ENCODE measurements at regions not wholly inside any gene's neighbourhood (a gene's known extent, or its start where the extent isn't known, plus 50 kb on each side); places are given as distances from the start of the nearest gene placed in this dataset.

GRCh38 chr18:46422552-46423055 lies 234.4 kb downstream of the LOXHD1 start:
- ChIA-PET CTCF (no interaction called here), POLR2A (no interaction called here)
- DNase-seq (ENCODE audit: extremely low spot score): no peak
- TF ChIP-seq CTBP1 (IDR thresholded peaks at IDR 0.05; ENCODE audit: borderline replicate concordance) (no peak), NFRKB (IDR thresholded peaks at IDR 0.05) (no peak), L3MBTL2 (conservative IDR thresholded peaks at IDR 0.05) (no peak), ELF4 (IDR thresholded peaks at IDR 0.05) (no peak), HDGF (IDR thresholded peaks at IDR 0.05; ENCODE audit: borderline replicate concordance) (no peak), FOXA1 (IDR thresholded peaks at IDR 0.05) (no peak), SUZ12 (IDR thresholded peaks at IDR 0.05) (no peak), FOXM1 (IDR thresholded peaks at IDR 0.05; ENCODE audit: borderline replicate concordance) (no peak), TARDBP (IDR thresholded peaks at IDR 0.05) (no peak), ARNT (IDR thresholded peaks at IDR 0.05) (no peak), FOXK2 (IDR thresholded peaks at IDR 0.05) (no peak), BHLHE40 (IDR thresholded peaks at IDR 0.05; ENCODE audit: borderline replicate concordance) (no peak)

GRCh38 chr18:46423226-46423805 lies 233.7 kb downstream of the LOXHD1 start:
- POLR2A ChIA-PET: no interaction called here
- TF ChIP-seq ZNF384 (IDR thresholded peaks at IDR 0.05): no peak
- TF ChIP-seq L3MBTL2 (conservative IDR thresholded peaks at IDR 0.05): no peak
- no peak for TF ChIP-seq FOXA1 (IDR thresholded peaks at IDR 0.05)
- no peak for TF ChIP-seq ELF4 (IDR thresholded peaks at IDR 0.05)
- no peak for TF ChIP-seq FOXK2 (IDR thresholded peaks at IDR 0.05)
- no peak for TF ChIP-seq HDGF (IDR thresholded peaks at IDR 0.05; ENCODE audit: borderline replicate concordance)
- no peak for TF ChIP-seq BHLHE40 (IDR thresholded peaks at IDR 0.05; ENCODE audit: borderline replicate concordance)
- no peak for TF ChIP-seq CTBP1 (IDR thresholded peaks at IDR 0.05; ENCODE audit: borderline replicate concordance)
- TF ChIP-seq NFRKB (IDR thresholded peaks at IDR 0.05): no peak
- TF ChIP-seq SP1 (IDR thresholded peaks at IDR 0.05): no peak
- no peak for TF ChIP-seq LEF1 (IDR thresholded peaks at IDR 0.05; ENCODE audit: borderline replicate concordance)
- TF ChIP-seq TARDBP (IDR thresholded peaks at IDR 0.05): no peak
- TF ChIP-seq, protein P1, sequence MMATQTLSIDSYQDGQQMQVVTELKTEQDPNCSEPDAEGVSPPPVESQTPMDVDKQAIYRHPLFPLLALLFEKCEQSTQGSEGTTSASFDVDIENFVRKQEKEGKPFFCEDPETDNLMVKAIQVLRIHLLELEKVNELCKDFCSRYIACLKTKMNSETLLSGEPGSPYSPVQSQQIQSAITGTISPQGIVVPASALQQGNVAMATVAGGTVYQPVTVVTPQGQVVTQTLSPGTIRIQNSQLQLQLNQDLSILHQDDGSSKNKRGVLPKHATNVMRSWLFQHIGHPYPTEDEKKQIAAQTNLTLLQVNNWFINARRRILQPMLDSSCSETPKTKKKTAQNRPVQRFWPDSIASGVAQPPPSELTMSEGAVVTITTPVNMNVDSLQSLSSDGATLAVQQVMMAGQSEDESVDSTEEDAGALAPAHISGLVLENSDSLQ (IDR thresholded peaks at IDR 0.05): no peak
- no peak for TF ChIP-seq ARNT (IDR thresholded peaks at IDR 0.05)
- no peak for TF ChIP-seq FOXM1 (IDR thresholded peaks at IDR 0.05; ENCODE audit: borderline replicate concordance)
- TF ChIP-seq SUZ12 (IDR thresholded peaks at IDR 0.05): no peak
- CTCF ChIA-PET: no interaction called here
- DNase-seq (ENCODE audit: extremely low spot score): no peak

GRCh38 chr18:46424898-46425297 lies 232.1 kb downstream of the LOXHD1 start:
- TF ChIP-seq NFRKB (IDR thresholded peaks at IDR 0.05) (no peak), SUZ12 (IDR thresholded peaks at IDR 0.05) (no peak), L3MBTL2 (conservative IDR thresholded peaks at IDR 0.05) (no peak), CTBP1 (IDR thresholded peaks at IDR 0.05; ENCODE audit: borderline replicate concordance) (no peak), SP1 (IDR thresholded peaks at IDR 0.05) (no peak), FOXK2 (IDR thresholded peaks at IDR 0.05) (no peak), BHLHE40 (IDR thresholded peaks at IDR 0.05; ENCODE audit: borderline replicate concordance) (no peak), ELF4 (IDR thresholded peaks at IDR 0.05) (no peak), HDGF (IDR thresholded peaks at IDR 0.05; ENCODE audit: borderline replicate concordance) (no peak), FOXA1 (IDR thresholded peaks at IDR 0.05) (no peak), ZNF384 (IDR thresholded peaks at IDR 0.05) (no peak), ARNT (IDR thresholded peaks at IDR 0.05) (no peak), FOXM1 (IDR thresholded peaks at IDR 0.05; ENCODE audit: borderline replicate concordance) (no peak), TARDBP (IDR thresholded peaks at IDR 0.05) (no peak), LEF1 (IDR thresholded peaks at IDR 0.05; ENCODE audit: borderline replicate concordance) (no peak)
- TF ChIP-seq, protein P1 (IDR thresholded peaks at IDR 0.05): no peak
- no peak for DNase-seq (ENCODE audit: extremely low spot score)
- POLR2A ChIA-PET: no interaction called here
- CTCF ChIA-PET: no interaction called here

GRCh38 chr18:46425511-46425910 lies 231.5 kb downstream of the LOXHD1 start:
- CTCF ChIA-PET: no interaction called here
- DNase-seq (ENCODE audit: extremely low spot score): no peak
- POLR2A ChIA-PET: no interaction called here
- TF ChIP-seq ZNF384 (IDR thresholded peaks at IDR 0.05) (no peak), HDGF (IDR thresholded peaks at IDR 0.05; ENCODE audit: borderline replicate concordance) (no peak), ELF4 (IDR thresholded peaks at IDR 0.05) (no peak), TARDBP (IDR thresholded peaks at IDR 0.05) (no peak), ARNT (IDR thresholded peaks at IDR 0.05) (no peak), SP1 (IDR thresholded peaks at IDR 0.05) (no peak), BHLHE40 (IDR thresholded peaks at IDR 0.05; ENCODE audit: borderline replicate concordance) (no peak), FOXA1 (IDR thresholded peaks at IDR 0.05) (no peak), L3MBTL2 (conservative IDR thresholded peaks at IDR 0.05) (no peak), FOXM1 (IDR thresholded peaks at IDR 0.05; ENCODE audit: borderline replicate concordance) (no peak), CTBP1 (IDR thresholded peaks at IDR 0.05; ENCODE audit: borderline replicate concordance) (no peak), SUZ12 (IDR thresholded peaks at IDR 0.05) (no peak), NFRKB (IDR thresholded peaks at IDR 0.05) (no peak), LEF1 (IDR thresholded peaks at IDR 0.05; ENCODE audit: borderline replicate concordance) (no peak), FOXK2 (IDR thresholded peaks at IDR 0.05) (no peak)
- TF ChIP-seq, protein P1 (IDR thresholded peaks at IDR 0.05): no peak

DNA sequence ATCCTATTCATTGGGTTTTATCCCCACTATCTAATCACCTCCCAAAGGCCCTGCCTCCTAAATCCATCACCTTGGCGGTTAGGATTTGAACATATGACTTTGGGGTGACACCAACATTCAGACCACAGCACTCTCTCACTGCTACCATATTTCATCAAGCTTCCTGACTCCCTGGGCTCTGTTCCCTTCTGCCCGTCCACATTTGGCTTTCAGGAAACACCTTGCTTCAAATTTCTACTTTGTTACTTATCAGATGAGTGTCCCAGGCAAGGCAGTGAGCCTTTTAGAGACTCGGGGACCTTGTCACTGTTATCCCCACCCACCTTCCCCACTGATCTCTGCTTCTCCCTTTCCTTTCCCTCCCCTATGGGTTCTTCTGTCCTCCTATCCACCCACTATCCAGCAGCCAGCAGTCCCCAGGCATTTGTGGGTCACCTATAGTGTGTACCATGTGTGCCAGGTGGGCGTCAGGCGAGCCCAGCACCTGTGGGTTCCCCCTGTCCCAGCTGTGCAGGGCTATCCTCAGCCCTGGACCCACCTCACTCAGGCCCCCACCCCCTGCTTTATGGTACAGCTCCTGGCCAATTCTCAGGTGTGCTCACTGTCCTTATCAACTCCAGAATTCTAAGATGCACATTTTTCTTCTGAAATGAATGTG lies 230.9 kb downstream of the LOXHD1 start:
- CTCF ChIA-PET: interaction anchor here (0.7 kb wide), 1 partner anchor 677 kb away, joined by 3 read pairs; no protein-coding TSS in a partner anchor
- POLR2A ChIA-PET: no interaction called here
- DNase-seq (ENCODE audit: extremely low spot score): no peak
- no peak for TF ChIP-seq FOXK2 (IDR thresholded peaks at IDR 0.05)
- TF ChIP-seq HDGF (IDR thresholded peaks at IDR 0.05; ENCODE audit: borderline replicate concordance): no peak
- no peak for TF ChIP-seq ZNF384 (IDR thresholded peaks at IDR 0.05)
- TF ChIP-seq TARDBP (IDR thresholded peaks at IDR 0.05): no peak
- TF ChIP-seq, protein P1 (IDR thresholded peaks at IDR 0.05): no peak
- TF ChIP-seq SP1 (IDR thresholded peaks at IDR 0.05): no peak
- TF ChIP-seq ELF4 (IDR thresholded peaks at IDR 0.05): no peak
- TF ChIP-seq SUZ12 (IDR thresholded peaks at IDR 0.05): no peak
- no peak for TF ChIP-seq BHLHE40 (IDR thresholded peaks at IDR 0.05; ENCODE audit: borderline replicate concordance)
- no peak for TF ChIP-seq LEF1 (IDR thresholded peaks at IDR 0.05; ENCODE audit: borderline replicate concordance)
- no peak for TF ChIP-seq FOXM1 (IDR thresholded peaks at IDR 0.05; ENCODE audit: borderline replicate concordance)
- no peak for TF ChIP-seq CTBP1 (IDR thresholded peaks at IDR 0.05; ENCODE audit: borderline replicate concordance)
- no peak for TF ChIP-seq NFRKB (IDR thresholded peaks at IDR 0.05)
